ENCODE measurements at regions not wholly inside any gene's neighbourhood (a gene's known extent, or its start where the extent isn't known, plus 50 kb on each side); places are given as distances from the start of the nearest gene placed in this dataset.

- TF ChIP-seq CTCF (conservative IDR thresholded peaks at IDR 0.05; ENCODE audit: low read depth, low read length) (peak; percentile 70), EZH2 (IDR thresholded peaks at IDR 0.05; ENCODE audit: borderline replicate concordance, low read depth, low read length, poor library complexity, severe bottlenecking) (no peak)
These were observed 155.7 kb downstream of the WT1 start for GRCh38 chr11:32279672-32280071.
